AG09319 (cell line): ENCODE measurements at regions not wholly inside any gene's neighbourhood (a gene's known extent, or its start where the extent isn't known, plus 50 kb on each side); places are given as distances from the start of the nearest gene placed in this dataset.

ENCODE experiments used
- DNase-seq: peaks from one replicate; pipeline ENCODE4 v3.0.0-alpha.2; 2010; ENCODE audit warnings: low read depth; ENCODE audit errors: extremely low read depth
- CTCF ChIP-seq: IDR thresholded peaks from 2 replicates; pipeline ENCODE4 v1.5.1; 2011; ENCODE audit warnings: low read depth, mild to moderate bottlenecking, inconsistent platforms, low read length, moderate library complexity

- DNase-seq, result no peak
- TF ChIP-seq CTCF, result no peak
Measured at GRCh38 chr5:90285581-90285980, 124.0 kb downstream of the CETN3 start.

- no peak for DNase-seq
- no peak for TF ChIP-seq CTCF
Measured at GRCh38 chr5:90284375-90284774, 125.2 kb downstream of the CETN3 start.

- TF ChIP-seq CTCF, result no peak
- no peak for DNase-seq
Measured at GRCh38 chr5:90279091-90279490, 130.5 kb downstream of the CETN3 start.

- DNase-seq, result no peak
- no peak for TF ChIP-seq CTCF
Measured at GRCh38 chr5:90274216-90274615, 135.3 kb downstream of the CETN3 start.

GRCh38 chr5:90267646-90268045, 141.9 kb downstream of the CETN3 start:
- DNase-seq, result no peak
- TF ChIP-seq CTCF, result no peak

GRCh38 chr5:90265545-90265857, 144.1 kb downstream of the CETN3 start:
- DNase-seq, result no peak
- no peak for TF ChIP-seq CTCF

GRCh38 chr5:90264689-90265544, 144.6 kb downstream of the CETN3 start:
- DNase-seq, result peak; percentile 32
- peak; percentile 98 for TF ChIP-seq CTCF
